RWPE1 (cell line): ENCODE measurements at regions not wholly inside any gene's neighbourhood (a gene's known extent, or its start where the extent isn't known, plus 50 kb on each side); places are given as distances from the start of the nearest gene placed in this dataset.
"Not testable (repeated sequence)": the region's sequence is repeated elsewhere in the genome, so short reads cannot be mapped to it uniquely, and the experiment has no call there.

Experiments
- CTCF ChIA-PET: fragments of 350-600 bp; sonication (Branson Sonifier 250); formaldehyde crosslinking; extraction: SDS; loops from one replicate; lab custom pipeline; 2021; lab: Yijun Ruan, JAX
- POLR2A ChIA-PET: fragments of 400-600 bp; formaldehyde crosslinking; extraction: SDS; loops from one replicate; lab custom pipeline; 2020; ENCODE audit warnings: antibody characterized with exemption; ENCODE audit not compliant: low non-redundant PET; lab: Yijun Ruan, JAX
- DNase-seq: peaks from one replicate; pipeline ENCODE4 v3.0.0; 2012; ENCODE audit warnings: low spot score
- H3K27ac ChIP-seq: fragments of 450-650 bp; 2 replicates; pipeline ENCODE4 v1.5.1; 2017
- TF ChIP-seq, protein P1 (sequence below): fragments of 450-650 bp; conservative IDR thresholded peaks from 2 replicates; pipeline ENCODE4 v1.5.1; 2017; ENCODE audit warnings: low read depth, mild to moderate bottlenecking

GRCh38 chr1:186763107-186763506 lies 65.6 kb upstream of the PLA2G4A start:
- H3K27ac ChIP-seq, result no peak overlapping the region
- CTCF ChIA-PET, result no interaction called here
- no peak for DNase-seq
- POLR2A ChIA-PET, result no interaction called here
- TF ChIP-seq, protein P1, sequence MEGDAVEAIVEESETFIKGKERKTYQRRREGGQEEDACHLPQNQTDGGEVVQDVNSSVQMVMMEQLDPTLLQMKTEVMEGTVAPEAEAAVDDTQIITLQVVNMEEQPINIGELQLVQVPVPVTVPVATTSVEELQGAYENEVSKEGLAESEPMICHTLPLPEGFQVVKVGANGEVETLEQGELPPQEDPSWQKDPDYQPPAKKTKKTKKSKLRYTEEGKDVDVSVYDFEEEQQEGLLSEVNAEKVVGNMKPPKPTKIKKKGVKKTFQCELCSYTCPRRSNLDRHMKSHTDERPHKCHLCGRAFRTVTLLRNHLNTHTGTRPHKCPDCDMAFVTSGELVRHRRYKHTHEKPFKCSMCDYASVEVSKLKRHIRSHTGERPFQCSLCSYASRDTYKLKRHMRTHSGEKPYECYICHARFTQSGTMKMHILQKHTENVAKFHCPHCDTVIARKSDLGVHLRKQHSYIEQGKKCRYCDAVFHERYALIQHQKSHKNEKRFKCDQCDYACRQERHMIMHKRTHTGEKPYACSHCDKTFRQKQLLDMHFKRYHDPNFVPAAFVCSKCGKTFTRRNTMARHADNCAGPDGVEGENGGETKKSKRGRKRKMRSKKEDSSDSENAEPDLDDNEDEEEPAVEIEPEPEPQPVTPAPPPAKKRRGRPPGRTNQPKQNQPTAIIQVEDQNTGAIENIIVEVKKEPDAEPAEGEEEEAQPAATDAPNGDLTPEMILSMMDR, result no peak

- POLR2A ChIA-PET, result no interaction called here
- CTCF ChIA-PET, result no interaction called here
- DNase-seq, result no peak
- no peak overlapping the region for H3K27ac ChIP-seq
- TF ChIP-seq, protein P1, result no peak
Observed at GRCh38 chr1:186762653-186763052, 66.1 kb upstream of the PLA2G4A start.

- H3K27ac ChIP-seq, result no peak overlapping the region
- CTCF ChIA-PET, result no interaction called here
- POLR2A ChIA-PET, result no interaction called here
- DNase-seq, result no peak
- TF ChIP-seq, protein P1, result no peak
Observed at GRCh38 chr1:186761358-186761757, 67.4 kb upstream of the PLA2G4A start.

GRCh38 chr1:186760446-186760845 lies 68.3 kb upstream of the PLA2G4A start:
- CTCF ChIA-PET, result no interaction called here
- no peak for DNase-seq
- TF ChIP-seq, protein P1, result no peak
- POLR2A ChIA-PET, result no interaction called here
- H3K27ac ChIP-seq, result no peak overlapping the region

DNA sequence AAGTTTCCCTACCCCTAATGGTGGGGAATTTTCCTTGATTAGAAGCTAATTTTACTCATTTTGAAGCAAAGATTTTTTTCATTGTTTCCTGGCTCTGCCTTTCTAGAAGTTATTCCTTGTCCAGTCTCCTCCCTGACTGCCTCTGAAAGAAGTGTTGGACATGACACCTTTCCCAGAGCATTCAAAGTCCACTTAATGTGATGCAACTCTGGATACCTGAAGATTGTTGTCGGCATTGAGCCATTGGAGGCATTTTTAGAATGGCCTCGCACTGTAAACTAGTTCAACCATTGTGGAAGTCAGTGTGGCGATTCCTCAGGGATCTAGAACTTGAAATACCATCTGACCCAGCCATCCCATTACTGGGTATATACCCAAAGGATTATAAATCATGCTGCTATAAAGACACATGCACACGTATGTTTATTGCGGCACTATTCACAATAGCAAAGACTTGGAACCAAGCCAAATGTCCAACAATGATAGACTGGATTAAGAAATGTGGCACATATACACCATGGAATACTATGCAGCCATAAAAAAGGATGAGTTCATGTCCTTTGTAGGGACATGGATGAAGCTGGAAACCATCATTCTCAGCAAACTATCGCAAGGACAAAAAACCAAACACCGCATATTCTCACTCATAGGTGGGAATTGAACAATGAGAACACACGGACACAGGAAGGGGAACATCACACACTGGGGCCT lies 69.7 kb upstream of the PLA2G4A start:
- POLR2A ChIA-PET, DNase-seq, CTCF ChIA-PET, H3K27ac ChIP-seq: not testable (repeated sequence)

DNA sequence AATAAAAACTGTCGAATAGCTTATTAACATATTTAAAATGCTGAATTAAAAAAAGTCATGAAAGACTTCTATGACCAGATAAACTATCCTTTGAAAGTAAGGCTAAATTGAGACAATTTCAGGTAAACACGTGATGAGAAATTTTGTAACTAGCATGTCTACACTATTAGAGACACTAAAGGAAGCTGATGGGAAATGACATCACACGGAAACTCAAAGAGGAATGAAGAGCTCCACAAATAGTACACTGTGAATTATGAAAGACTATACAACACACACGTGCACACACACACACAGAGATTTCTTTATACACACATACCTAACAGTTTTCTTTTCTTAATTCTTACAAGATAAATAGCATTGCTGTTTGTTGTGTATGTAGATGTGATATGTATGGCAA lies 70.9 kb upstream of the PLA2G4A start:
- TF ChIP-seq, protein P1, result no peak
- H3K27ac ChIP-seq, result no peak overlapping the region
- CTCF ChIA-PET, result no interaction called here
- POLR2A ChIA-PET, result no interaction called here
- DNase-seq, result no peak

DNA sequence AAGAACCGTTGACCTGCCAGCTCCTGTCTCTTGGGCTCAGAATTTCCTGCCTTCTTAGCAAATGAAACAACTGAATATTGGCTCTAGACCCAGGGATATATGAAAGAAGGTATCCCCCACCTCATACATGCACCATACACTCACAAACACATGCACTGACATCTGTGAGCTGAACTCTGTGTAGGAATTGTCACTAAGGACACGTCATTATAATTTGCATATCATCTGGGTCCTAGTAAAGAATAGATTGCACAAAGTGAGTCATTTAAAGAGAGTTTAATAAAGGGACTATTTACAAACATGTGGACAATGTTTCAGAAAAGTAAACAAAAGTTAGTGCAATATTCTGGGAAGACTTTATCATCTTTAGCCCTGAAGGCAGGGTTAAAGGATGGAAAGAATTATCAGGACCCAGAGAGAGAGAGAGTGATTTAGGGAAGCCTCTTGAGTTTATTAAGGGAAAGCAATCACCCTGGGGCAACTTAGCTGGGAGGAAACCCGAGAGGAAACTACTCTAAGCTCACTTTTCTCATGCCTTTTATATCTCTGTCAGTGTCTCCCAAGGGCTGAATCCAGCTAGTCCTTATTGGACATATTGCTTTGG lies 74.1 kb upstream of the PLA2G4A start:
- CTCF ChIA-PET, result interaction anchor here (0.6 kb wide), 1 partner anchor 51 kb away, joined by 5 read pairs; no protein-coding TSS in a partner anchor
- TF ChIP-seq, protein P1, result no peak
- no peak overlapping the region for H3K27ac ChIP-seq
- POLR2A ChIA-PET, result no interaction called here
- no peak for DNase-seq
